ENCODE measurements at regions not wholly inside any gene's neighbourhood (a gene's known extent, or its start where the extent isn't known, plus 50 kb on each side); places are given as distances from the start of the nearest gene placed in this dataset.

- no peak for DNase-seq (ENCODE audit: low spot score)
These were observed 1192.7 kb downstream of the KCNT2 start for GRCh38 chr1:195415584-195415983.

GRCh38 chr1:195394567-195394966, 1213.7 kb downstream of the KCNT2 start:
- DNase-seq (ENCODE audit: low spot score) = no peak

GRCh38 chr1:195376190-195376589, 1232.0 kb downstream of the KCNT2 start:
- DNase-seq (ENCODE audit: low spot score) = no peak

- no peak for DNase-seq (ENCODE audit: low spot score)
These were observed 1234.4 kb downstream of the KCNT2 start for GRCh38 chr1:195373856-195374255.

- DNase-seq (ENCODE audit: low spot score) = no peak
These were observed 1263.1 kb downstream of the KCNT2 start for GRCh38 chr1:195345149-195345548.

- no peak for DNase-seq (ENCODE audit: low spot score)
These were observed 1270.6 kb downstream of the KCNT2 start for GRCh38 chr1:195337646-195338045.

- DNase-seq (ENCODE audit: low spot score) = no peak
These were observed 1271.4 kb downstream of the KCNT2 start for GRCh38 chr1:195336812-195337211.

GRCh38 chr1:195335541-195335940, 1272.7 kb downstream of the KCNT2 start:
- no peak for DNase-seq (ENCODE audit: low spot score)

GRCh38 chr1:195332102-195332501, 1276.1 kb downstream of the KCNT2 start:
- no peak for DNase-seq (ENCODE audit: low spot score)

- DNase-seq (ENCODE audit: low spot score) = no peak
These were observed 1279.6 kb downstream of the KCNT2 start for GRCh38 chr1:195328681-195329080.

- no peak for DNase-seq (ENCODE audit: low spot score)
These were observed 1280.1 kb downstream of the KCNT2 start for GRCh38 chr1:195328102-195328501.

GRCh38 chr1:195327361-195327760, 1280.9 kb downstream of the KCNT2 start:
- DNase-seq (ENCODE audit: low spot score) = no peak

GRCh38 chr1:195326325-195326724, 1281.9 kb downstream of the KCNT2 start:
- DNase-seq (ENCODE audit: low spot score) = no peak

GRCh38 chr1:195325181-195325580, 1283.1 kb downstream of the KCNT2 start:
- DNase-seq (ENCODE audit: low spot score) = no peak

- no peak for DNase-seq (ENCODE audit: low spot score)
These were observed 1302.0 kb downstream of the KCNT2 start for GRCh38 chr1:195306281-195306680.

GRCh38 chr1:195294911-195295310, 1313.3 kb downstream of the KCNT2 start:
- no peak for DNase-seq (ENCODE audit: low spot score)

GRCh38 chr1:195278644-195279043, 1329.6 kb downstream of the KCNT2 start:
- DNase-seq (ENCODE audit: low spot score) = no peak

GRCh38 chr1:195275710-195276109, 1332.5 kb downstream of the KCNT2 start:
- no peak for DNase-seq (ENCODE audit: low spot score)

GRCh38 chr1:195251900-195252299, 1356.3 kb downstream of the KCNT2 start:
- DNase-seq (ENCODE audit: low spot score) = no peak

- DNase-seq (ENCODE audit: low spot score) = no peak
These were observed 1364.7 kb downstream of the KCNT2 start for GRCh38 chr1:195243492-195243891.

GRCh38 chr1:195241066-195241465, 1367.2 kb downstream of the KCNT2 start:
- DNase-seq (ENCODE audit: low spot score) = no peak

- DNase-seq (ENCODE audit: low spot score) = no peak
These were observed 1369.9 kb downstream of the KCNT2 start for GRCh38 chr1:195238313-195238712.

- no peak for DNase-seq (ENCODE audit: low spot score)
These were observed 1371.0 kb downstream of the KCNT2 start for GRCh38 chr1:195236991-195237889.
